Erythroblast (primary cell): ENCODE measurements at regions not wholly inside any gene's neighbourhood (a gene's known extent, or its start where the extent isn't known, plus 50 kb on each side); places are given as distances from the start of the nearest gene placed in this dataset.

Experiments used
- GATA1 ChIP-seq: IDR thresholded peaks from 2 replicates; pipeline ENCODE4 v1.6.1; 2011; ENCODE audit warnings: low read depth, mild to moderate bottlenecking, control low read depth, low read length, moderate library complexity
- POLR2A ChIP-seq: IDR thresholded peaks from 2 replicates; pipeline ENCODE4 v1.6.1; 2011; ENCODE audit warnings: mild to moderate bottlenecking, low read length

- TF ChIP-seq POLR2A (no peak), GATA1 (no peak)
Measured at GRCh38 chr2:192899466-192899865, 704.7 kb upstream of the TMEFF2 start.
